LNCAP (cell line): ENCODE measurements at regions not wholly inside any gene's neighbourhood (a gene's known extent, or its start where the extent isn't known, plus 50 kb on each side); places are given as distances from the start of the nearest gene placed in this dataset.

Source experiments
- CTCF ChIP-seq: fragments of 450-650 bp; IDR thresholded peaks from 2 replicates; pipeline ENCODE4 v1.5.1; 2017; ENCODE audit warnings: mild to moderate bottlenecking

DNA sequence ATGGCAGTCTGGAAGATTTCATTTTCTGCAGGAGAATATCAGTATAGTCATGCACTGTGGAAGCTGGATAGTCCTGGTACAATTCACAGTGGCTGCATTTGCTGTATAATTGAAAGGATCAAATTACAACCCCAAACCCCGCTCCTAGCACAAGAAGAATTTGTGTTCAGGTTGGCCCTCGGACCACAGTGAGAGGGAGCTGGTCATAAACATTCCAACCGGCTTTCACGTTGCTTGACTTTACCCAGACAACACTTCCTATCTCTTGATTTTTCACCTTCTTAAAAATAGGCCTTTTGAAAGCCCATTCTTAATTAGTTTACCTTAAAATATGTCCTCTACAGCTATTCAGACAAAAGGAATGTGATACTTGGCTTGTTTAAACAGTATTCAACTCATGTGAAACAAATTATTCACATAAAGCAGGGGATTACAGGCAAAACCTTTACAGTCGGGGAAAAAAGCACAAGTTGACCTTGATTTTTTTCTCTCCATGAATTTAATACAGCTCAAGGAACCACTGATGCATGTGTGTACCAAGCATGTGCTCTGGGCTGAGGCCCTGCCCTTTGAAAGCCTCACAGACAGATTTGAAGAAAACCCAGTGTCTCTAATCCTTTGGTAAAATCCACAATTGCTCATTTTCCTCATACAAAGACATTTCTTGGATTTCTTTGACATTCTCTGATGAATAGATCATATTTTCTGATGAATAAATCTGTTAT lies 143.0 kb upstream of the SOX11 start:
- TF ChIP-seq CTCF, result no peak

- no peak for TF ChIP-seq CTCF
Measured at GRCh38 chr2:5549771-5550170, 142.4 kb upstream of the SOX11 start.

DNA sequence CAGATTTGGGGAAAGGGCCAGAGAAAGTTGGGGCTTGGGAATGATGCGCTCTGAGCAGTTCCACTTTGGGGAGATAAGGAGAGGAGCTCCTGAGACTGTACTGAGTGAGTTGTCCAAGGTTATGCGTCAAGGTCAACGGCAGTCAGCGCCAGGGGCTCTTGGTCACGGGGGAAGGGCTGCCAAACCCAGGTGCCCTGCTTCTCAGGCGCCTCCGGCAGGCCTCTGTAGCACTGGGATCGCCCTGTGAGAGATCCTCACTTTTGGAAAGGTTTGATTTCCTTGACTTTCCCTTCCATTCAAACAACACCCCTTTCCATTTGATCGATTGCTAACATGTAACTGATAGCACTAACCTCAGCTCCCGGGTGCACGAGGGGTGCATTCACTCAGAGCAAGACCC lies 136.5 kb upstream of the SOX11 start:
- no peak for TF ChIP-seq CTCF

GRCh38 chr2:5561006-5561405 lies 131.2 kb upstream of the SOX11 start:
- no peak for TF ChIP-seq CTCF

DNA sequence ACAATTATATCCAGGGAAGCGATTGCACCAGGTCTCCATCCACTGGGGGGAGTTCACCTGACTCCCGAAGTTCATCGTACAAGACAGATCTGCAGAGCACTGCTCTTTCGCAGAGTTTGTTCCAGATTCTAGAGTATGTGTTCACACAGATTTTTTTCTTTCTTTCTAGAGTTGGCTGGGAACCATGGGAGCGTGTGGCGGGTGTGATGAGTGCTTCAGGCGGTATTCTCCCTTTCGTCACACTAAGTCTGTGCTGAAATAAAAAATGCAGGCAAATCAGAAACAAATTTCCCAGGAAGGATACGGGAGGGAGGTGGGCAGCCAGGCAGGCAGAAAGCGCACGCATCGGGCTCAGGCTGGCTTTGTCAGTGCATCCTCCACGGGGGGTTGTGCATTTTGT lies 129.8 kb upstream of the SOX11 start:
- TF ChIP-seq CTCF, result no peak

DNA sequence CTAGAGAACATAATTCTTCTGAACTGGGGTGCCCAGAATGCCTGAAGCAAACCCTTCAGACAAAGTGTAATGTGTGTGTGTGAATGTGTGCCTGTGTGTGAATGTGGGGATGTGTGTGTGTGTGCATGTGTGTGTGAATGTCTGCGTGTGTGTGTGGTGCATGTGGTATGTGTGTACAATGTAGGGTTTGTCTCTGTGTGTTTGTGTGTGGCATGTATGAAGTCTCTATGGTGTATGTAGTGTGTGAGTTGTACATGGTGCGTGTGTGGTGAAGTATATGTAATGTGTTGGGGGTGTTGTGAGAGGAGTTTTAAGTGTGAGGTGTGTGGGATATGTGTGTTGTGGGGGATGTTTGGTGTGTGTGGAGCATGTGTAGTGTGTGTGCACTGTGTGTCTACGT lies 129.3 kb upstream of the SOX11 start:
- no peak for TF ChIP-seq CTCF

DNA sequence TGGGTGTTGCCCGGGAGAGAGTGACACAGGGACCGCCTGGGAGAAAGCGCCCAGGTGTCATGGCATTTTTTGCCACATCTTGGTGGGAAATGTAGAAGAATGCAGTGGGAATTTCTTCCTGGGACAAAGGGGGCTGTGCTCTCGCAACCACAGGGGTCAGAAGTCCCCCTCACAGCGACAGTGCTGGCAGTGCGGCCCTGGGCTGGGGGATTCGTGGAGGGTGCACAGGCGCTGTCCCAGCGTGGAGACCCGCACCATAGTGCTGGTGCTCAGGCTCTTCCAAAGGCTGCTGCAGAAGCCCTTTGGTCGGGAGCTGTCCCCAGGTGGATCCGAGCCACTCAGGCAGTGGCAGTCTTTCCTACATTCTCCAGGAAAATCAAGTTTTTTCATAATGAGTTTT lies 128.8 kb upstream of the SOX11 start:
- TF ChIP-seq CTCF, result no peak

- no peak for TF ChIP-seq CTCF
Measured at GRCh38 chr2:5569256-5569655, 122.9 kb upstream of the SOX11 start.
